Hepatocyte (in vitro differentiated cells): ENCODE measurements at regions not wholly inside any gene's neighbourhood (a gene's known extent, or its start where the extent isn't known, plus 50 kb on each side); places are given as distances from the start of the nearest gene placed in this dataset.
"Not testable (repeated sequence)": the region's sequence is repeated elsewhere in the genome, so short reads cannot be mapped to it uniquely, and the experiment has no call there.

Source experiments
- DNase-seq: peaks from one replicate; pipeline ENCODE4 v3.0.0-alpha.2; 2016; ENCODE audit warnings: low spot score
- H2AFZ ChIP-seq: fragments of 200-600 bp; sonication (generic); 2 replicates; pipeline ENCODE4 v1.6.0; 2016; ENCODE audit warnings: antibody characterized with exemption, mild to moderate bottlenecking
- H3K27ac ChIP-seq: fragments of 200-600 bp; sonication (generic); 2 replicates; pipeline ENCODE4 v1.5.1; 2016; ENCODE audit warnings: mild to moderate bottlenecking
- H3K27me3 ChIP-seq: fragments of 200-600 bp; sonication (generic); 2 replicates; pipeline ENCODE4 v1.6.1; 2016
- H3K36me3 ChIP-seq: fragments of 200-600 bp; sonication (generic); replicated peaks from 2 replicates; pipeline ENCODE4 v1.5.1; 2016; ENCODE audit warnings: low read depth; ENCODE audit not compliant: insufficient read depth
- H3K4me1 ChIP-seq: fragments of 200-600 bp; sonication (generic); 2 replicates; pipeline ENCODE4 v1.5.1; 2016; ENCODE audit warnings: mild to moderate bottlenecking, moderate library complexity; ENCODE audit not compliant: insufficient read depth
- H3K4me2 ChIP-seq: fragments of 200-600 bp; sonication (generic); 2 replicates; pipeline ENCODE4 v1.6.0; 2016
- H3K4me3 ChIP-seq: fragments of 200-600 bp; sonication (generic); 2 replicates; pipeline ENCODE4 v1.5.1; 2016; ENCODE audit warnings: mild to moderate bottlenecking
- H3K79me2 ChIP-seq: fragments of 200-600 bp; sonication (generic); 2 replicates; pipeline ENCODE4 v1.6.0; 2017; ENCODE audit warnings: mild to moderate bottlenecking
- H3K9me2 ChIP-seq: fragments of 200-600 bp; sonication (generic); replicated peaks from 2 replicates; pipeline ENCODE4 v1.6.0; 2017; ENCODE audit warnings: mild to moderate bottlenecking; ENCODE audit not compliant: insufficient read depth
- H3K9me3 ChIP-seq: fragments of 200-600 bp; sonication (generic); 2 replicates; pipeline ENCODE4 v1.5.1; 2016; ENCODE audit warnings: low read depth, mild to moderate bottlenecking
- H4K20me1 ChIP-seq: fragments of 200-600 bp; sonication (generic); 2 replicates; pipeline ENCODE4 v1.6.0; 2016; ENCODE audit warnings: mild to moderate bottlenecking; ENCODE audit not compliant: insufficient read depth, poor library complexity, severe bottlenecking
- EZH2 ChIP-seq: fragments of 200-600 bp; sonication (generic); IDR thresholded peaks from 2 replicates; pipeline ENCODE4 v1.6.1; 2016; ENCODE audit warnings: antibody characterized with exemption, mild to moderate bottlenecking, borderline replicate concordance
- EZH2phosphoT487 ChIP-seq: fragments of 200-600 bp; sonication (generic); IDR thresholded peaks from one replicate; pipeline ENCODE4 v1.6.1; 2018; ENCODE audit warnings: antibody characterized with exemption, mild to moderate bottlenecking, low read depth, moderate library complexity; ENCODE audit not compliant: unreplicated experiment, severe bottlenecking
- WGBS: methylation state at CpG from one replicate; pipeline ENCODE4 v1.1.6; 2016; ENCODE audit warnings: low lambda C conversion rate; ENCODE audit errors: missing lambda C conversion rate; 5-methylcytosine and 5-hydroxymethylcytosine counted together
- TF ChIP-seq, protein P1 (sequence below): fragments of 200-600 bp; sonication (generic); IDR thresholded peaks from 2 replicates; pipeline ENCODE4 v1.5.1; 2016; ENCODE audit warnings: antibody characterized with exemption, mild to moderate bottlenecking; ENCODE audit not compliant: poor library complexity

DNA sequence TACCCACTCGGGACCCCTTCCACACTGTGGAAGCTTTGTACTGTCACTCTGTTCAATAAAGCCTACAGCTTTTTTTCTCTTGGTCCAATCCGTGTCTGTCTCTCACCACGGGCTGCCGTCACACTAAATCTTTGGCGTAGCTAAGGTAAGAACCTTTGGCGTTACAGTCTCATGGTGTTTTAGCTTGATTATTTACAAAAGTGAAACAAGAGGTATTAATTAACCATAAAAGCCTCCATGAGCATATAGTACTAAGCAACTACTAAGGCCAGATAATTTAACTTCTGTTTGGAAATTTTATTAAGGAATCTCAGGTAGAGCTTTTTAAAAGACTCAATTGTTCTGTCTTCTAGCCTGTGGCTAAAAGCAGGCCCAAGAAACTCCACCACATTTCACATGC, 370.7 kb upstream of the TRPC7 start:
- Histone ChIP-seq H3K79me2 (no peaks in the 10 kb centered on the region), H3K4me2 (no peak overlapping the region), H3K27me3 (no peaks in the 10 kb centered on the region), H3K4me1 (peaks cover 5% of the 10 kb centered on the region), H3K27ac (peak overlapping the region; percentile 37), H3K9me2 (no peaks in the 10 kb centered on the region), H4K20me1 (no peaks in the 10 kb centered on the region), H3K9me3 (no peaks in the 10 kb centered on the region), H3K4me3 (no peak overlapping the region), H3K36me3 (no peaks in the 10 kb centered on the region), H2AFZ (no peak overlapping the region)
- TF ChIP-seq EZH2phosphoT487, result no peak
- TF ChIP-seq, protein P1, sequence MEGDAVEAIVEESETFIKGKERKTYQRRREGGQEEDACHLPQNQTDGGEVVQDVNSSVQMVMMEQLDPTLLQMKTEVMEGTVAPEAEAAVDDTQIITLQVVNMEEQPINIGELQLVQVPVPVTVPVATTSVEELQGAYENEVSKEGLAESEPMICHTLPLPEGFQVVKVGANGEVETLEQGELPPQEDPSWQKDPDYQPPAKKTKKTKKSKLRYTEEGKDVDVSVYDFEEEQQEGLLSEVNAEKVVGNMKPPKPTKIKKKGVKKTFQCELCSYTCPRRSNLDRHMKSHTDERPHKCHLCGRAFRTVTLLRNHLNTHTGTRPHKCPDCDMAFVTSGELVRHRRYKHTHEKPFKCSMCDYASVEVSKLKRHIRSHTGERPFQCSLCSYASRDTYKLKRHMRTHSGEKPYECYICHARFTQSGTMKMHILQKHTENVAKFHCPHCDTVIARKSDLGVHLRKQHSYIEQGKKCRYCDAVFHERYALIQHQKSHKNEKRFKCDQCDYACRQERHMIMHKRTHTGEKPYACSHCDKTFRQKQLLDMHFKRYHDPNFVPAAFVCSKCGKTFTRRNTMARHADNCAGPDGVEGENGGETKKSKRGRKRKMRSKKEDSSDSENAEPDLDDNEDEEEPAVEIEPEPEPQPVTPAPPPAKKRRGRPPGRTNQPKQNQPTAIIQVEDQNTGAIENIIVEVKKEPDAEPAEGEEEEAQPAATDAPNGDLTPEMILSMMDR, result no peak
- no peak for TF ChIP-seq EZH2
- no peak for DNase-seq
- 32% methylated on average over 6 of the region's 6 CpGs for WGBS

GRCh38 chr5:136735611-136736010, 370.3 kb upstream of the TRPC7 start:
- H3K79me2 ChIP-seq, H3K27me3 ChIP-seq, H3K9me2 ChIP-seq, H4K20me1 ChIP-seq, H3K4me1 ChIP-seq, H3K9me3 ChIP-seq, H3K36me3 ChIP-seq, DNase-seq, H2AFZ ChIP-seq, H3K4me3 ChIP-seq, H3K4me2 ChIP-seq: not testable (repeated sequence)
- WGBS, result 19% methylated on average over 4 of the region's 4 CpGs
- peak overlapping the region; percentile 37 for H3K27ac ChIP-seq

DNA sequence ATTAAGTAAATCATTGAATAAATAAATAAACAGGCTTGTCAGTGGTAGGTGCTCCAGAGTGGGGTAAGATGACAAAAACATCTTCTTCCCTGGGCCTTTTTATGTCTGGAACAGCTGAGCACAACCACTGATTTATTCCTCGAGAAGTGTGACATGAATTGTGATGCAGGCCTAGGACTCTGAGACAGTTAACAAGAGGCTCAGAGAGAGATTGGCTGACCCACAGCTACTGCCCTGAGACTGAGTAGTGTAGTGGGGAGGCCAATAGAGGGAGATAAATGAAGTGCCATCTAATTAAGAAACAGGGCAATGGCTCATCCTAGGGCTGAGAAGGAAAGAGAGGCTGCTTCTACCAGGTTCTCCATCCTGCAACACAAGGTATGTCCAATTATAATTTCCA, 369.3 kb upstream of the TRPC7 start:
- Histone ChIP-seq H3K36me3 (no peaks in the 10 kb centered on the region), H3K27me3 (no peaks in the 10 kb centered on the region), H3K9me3 (no peaks in the 10 kb centered on the region), H3K4me2 (no peak overlapping the region), H2AFZ (no peak overlapping the region), H3K27ac (no peak overlapping the region), H3K9me2 (no peaks in the 10 kb centered on the region), H3K79me2 (no peaks in the 10 kb centered on the region), H3K4me3 (no peak overlapping the region), H4K20me1 (no peaks in the 10 kb centered on the region), H3K4me1 (peaks cover 14% of the 10 kb centered on the region)
- TF ChIP-seq, protein P1, result no peak
- no peak for DNase-seq
- 89% methylated on average over 1 of the region's 1 CpG for WGBS

DNA sequence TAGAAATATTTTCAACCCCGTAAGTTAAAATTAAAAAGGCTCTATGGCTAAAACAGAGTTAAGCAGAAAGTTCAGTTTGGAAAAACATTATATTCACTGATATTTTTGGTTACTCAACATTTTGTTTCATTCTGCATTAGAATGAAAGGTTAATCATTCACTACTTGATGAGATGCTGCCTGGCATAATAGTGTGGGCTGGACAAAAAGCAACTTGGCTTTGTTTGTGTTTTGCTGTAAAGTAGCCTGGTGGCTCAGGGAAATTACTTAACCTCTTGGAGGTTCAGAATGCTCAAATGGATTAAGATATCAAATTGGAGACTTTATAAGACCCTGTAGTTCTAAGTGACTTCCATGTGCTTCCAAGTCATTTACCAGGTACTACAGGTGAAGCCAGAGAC, 367.4 kb upstream of the TRPC7 start:
- no peaks in the 10 kb centered on the region for H4K20me1 ChIP-seq
- TF ChIP-seq EZH2phosphoT487 (no peak), EZH2 (no peak)
- TF ChIP-seq, protein P1, result no peak

More for the DNA sequence above, 367.4 kb upstream of the TRPC7 start:
- no peaks in the 10 kb centered on the region for H3K9me3 ChIP-seq
- no peaks in the 10 kb centered on the region for H3K79me2 ChIP-seq
- no peak overlapping the region for H3K4me3 ChIP-seq
- no peak overlapping the region for H3K27ac ChIP-seq
- no peaks in the 10 kb centered on the region for H3K9me2 ChIP-seq
- H3K27me3 ChIP-seq, result no peaks in the 10 kb centered on the region
- no peak for DNase-seq
- H3K4me2 ChIP-seq, result no peak overlapping the region
- H3K4me1 ChIP-seq, result peaks cover 14% of the 10 kb centered on the region
- H3K36me3 ChIP-seq, result no peaks in the 10 kb centered on the region
- 100% methylated on average over 1 of the region's 1 CpG for WGBS
- no peak overlapping the region for H2AFZ ChIP-seq
